B cell (primary cell): ENCODE measurements at regions not wholly inside any gene's neighbourhood (a gene's known extent, or its start where the extent isn't known, plus 50 kb on each side); places are given as distances from the start of the nearest gene placed in this dataset.

Experiments used
- EZH2 ChIP-seq: IDR thresholded peaks from 2 replicates; pipeline ENCODE4 v1.6.1; 2012; ENCODE audit warnings: borderline replicate concordance, low read depth, mild to moderate bottlenecking, moderate library complexity, low read length; ENCODE audit not compliant: insufficient read depth, poor library complexity, severe bottlenecking
- TF ChIP-seq, protein P1 (sequence below): fragments of 200-600 bp; IDR thresholded peaks from one replicate; pipeline ENCODE4 v1.8.0; 2022; ENCODE audit warnings: antibody characterized with exemption, mild to moderate bottlenecking

DNA sequence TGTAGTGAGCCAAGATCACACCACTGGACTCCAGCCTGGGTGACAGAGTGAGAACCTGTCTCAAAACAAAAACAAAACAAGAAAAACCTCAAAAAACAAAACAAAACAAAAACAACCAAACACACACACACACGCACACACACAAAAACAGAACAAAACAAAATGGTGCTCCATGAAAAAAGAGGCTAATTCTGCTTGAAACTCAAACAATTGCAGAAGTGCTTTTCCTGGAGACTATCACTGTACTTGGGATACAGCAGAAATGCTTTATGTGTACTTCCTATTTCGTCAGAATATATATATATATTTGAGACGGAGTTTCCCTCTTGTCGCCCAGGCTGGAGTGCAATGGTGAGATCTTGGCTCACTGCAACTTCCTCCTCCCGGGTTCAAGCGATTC is 49.9 kb upstream of the HSPA9 start:
- TF ChIP-seq, protein P1, sequence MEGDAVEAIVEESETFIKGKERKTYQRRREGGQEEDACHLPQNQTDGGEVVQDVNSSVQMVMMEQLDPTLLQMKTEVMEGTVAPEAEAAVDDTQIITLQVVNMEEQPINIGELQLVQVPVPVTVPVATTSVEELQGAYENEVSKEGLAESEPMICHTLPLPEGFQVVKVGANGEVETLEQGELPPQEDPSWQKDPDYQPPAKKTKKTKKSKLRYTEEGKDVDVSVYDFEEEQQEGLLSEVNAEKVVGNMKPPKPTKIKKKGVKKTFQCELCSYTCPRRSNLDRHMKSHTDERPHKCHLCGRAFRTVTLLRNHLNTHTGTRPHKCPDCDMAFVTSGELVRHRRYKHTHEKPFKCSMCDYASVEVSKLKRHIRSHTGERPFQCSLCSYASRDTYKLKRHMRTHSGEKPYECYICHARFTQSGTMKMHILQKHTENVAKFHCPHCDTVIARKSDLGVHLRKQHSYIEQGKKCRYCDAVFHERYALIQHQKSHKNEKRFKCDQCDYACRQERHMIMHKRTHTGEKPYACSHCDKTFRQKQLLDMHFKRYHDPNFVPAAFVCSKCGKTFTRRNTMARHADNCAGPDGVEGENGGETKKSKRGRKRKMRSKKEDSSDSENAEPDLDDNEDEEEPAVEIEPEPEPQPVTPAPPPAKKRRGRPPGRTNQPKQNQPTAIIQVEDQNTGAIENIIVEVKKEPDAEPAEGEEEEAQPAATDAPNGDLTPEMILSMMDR = no peak
- TF ChIP-seq EZH2 = no peak
